Activated CD4-positive, alpha-beta T cell treated with anti-CD3 and anti-CD28 coated beads, Interleukin-10, Interleukin-2, amounts not matched to agents 100 ng/mL and 50 ng/mL, durations not matched to agents 16 hours and 8 hours (primary cell): ENCODE measurements at regions not wholly inside any gene's neighbourhood (a gene's known extent, or its start where the extent isn't known, plus 50 kb on each side); places are given as distances from the start of the nearest gene placed in this dataset.
"Not testable (repeated sequence)": the region's sequence is repeated elsewhere in the genome, so short reads cannot be mapped to it uniquely, and the experiment has no call there.

Source experiments
- DNase-seq: peaks from one replicate; pipeline ENCODE4 v3.0.0-alpha.2; 2020

GRCh38 chr12:33514893-33515292, 75.3 kb upstream of the SYT10 start:
- DNase-seq, result no peak

GRCh38 chr12:33519566-33519965, 79.9 kb upstream of the SYT10 start:
- no peak for DNase-seq

- not testable (repeated sequence) for DNase-seq
Observed at GRCh38 chr12:33520505-33521302, 81.1 kb upstream of the SYT10 start.

- no peak for DNase-seq
Observed at GRCh38 chr12:33529031-33529430, 89.4 kb upstream of the SYT10 start.

GRCh38 chr12:33529810-33530209, 90.2 kb upstream of the SYT10 start:
- no peak for DNase-seq

GRCh38 chr12:33531261-33531660, 91.6 kb upstream of the SYT10 start:
- DNase-seq, result no peak

GRCh38 chr12:33533527-33533926, 93.9 kb upstream of the SYT10 start:
- DNase-seq, result no peak

- no peak for DNase-seq
Observed at GRCh38 chr12:33536431-33536830, 96.8 kb upstream of the SYT10 start.

- DNase-seq, result no peak
Observed at GRCh38 chr12:33546004-33546403, 106.4 kb upstream of the SYT10 start.

- DNase-seq, result no peak
Observed at GRCh38 chr12:33547084-33547483, 107.5 kb upstream of the SYT10 start.

GRCh38 chr12:33550214-33550613, 110.6 kb upstream of the SYT10 start:
- not testable (repeated sequence) for DNase-seq

- no peak for DNase-seq
Observed at GRCh38 chr12:33551006-33551405, 111.4 kb upstream of the SYT10 start.

- DNase-seq, result no peak
Observed at GRCh38 chr12:33555128-33555527, 115.5 kb upstream of the SYT10 start.

GRCh38 chr12:33560653-33561208, 121.1 kb upstream of the SYT10 start:
- no peak for DNase-seq

- no peak for DNase-seq
Observed at GRCh38 chr12:33562401-33562800, 122.8 kb upstream of the SYT10 start.

GRCh38 chr12:33566403-33566802, 126.8 kb upstream of the SYT10 start:
- no peak for DNase-seq

- DNase-seq, result no peak
Observed at GRCh38 chr12:33575346-33575745, 135.7 kb upstream of the SYT10 start.

GRCh38 chr12:33581613-33582122, 142.0 kb upstream of the SYT10 start:
- DNase-seq, result no peak

GRCh38 chr12:33586576-33586975, 147.0 kb upstream of the SYT10 start:
- no peak for DNase-seq

GRCh38 chr12:33587354-33587753, 147.7 kb upstream of the SYT10 start:
- DNase-seq, result no peak

GRCh38 chr12:33587784-33588712, 148.4 kb upstream of the SYT10 start:
- DNase-seq, result no peak

GRCh38 chr12:33588725-33589405, 149.2 kb upstream of the SYT10 start:
- DNase-seq, result no peak
